ENCODE measurements at regions not wholly inside any gene's neighbourhood (a gene's known extent, or its start where the extent isn't known, plus 50 kb on each side); places are given as distances from the start of the nearest gene placed in this dataset.
A peak's percentile ranks its signal among the peaks of the same experiment; 100 is the strongest.

- Histone ChIP-seq H3K4me1 (ENCODE audit: control insufficient read depth, insufficient read depth, low read depth, low read length) (peaks cover 4% of the 10 kb centered on the region), H3K27me3 (ENCODE audit: control insufficient read depth in 1 of 2, insufficient read depth in 1 of 2, low read length in 2 of 2) (no peaks in the 10 kb centered on the region)
Observed at GRCh38 chr14:71354142-71354541, 446.9 kb downstream of the PCNX1 start.

GRCh38 chr14:71354801-71355200 lies 447.5 kb downstream of the PCNX1 start:
- H3K14ac ChIP-seq (ENCODE audit: low read length in 2 of 2), result no peak overlapping the region
- no peak overlapping the region for H2AK5ac ChIP-seq (ENCODE audit: low read length, severe bottlenecking)
- H3K36me3 ChIP-seq (ENCODE audit: control insufficient read depth in 1 of 2, insufficient read depth in 2 of 2, low read depth in 1 of 2, low read length in 2 of 2), result no peaks in the 10 kb centered on the region
- H2AFZ ChIP-seq (ENCODE audit: low read depth, low read length), result no peak overlapping the region
- no peak overlapping the region for H3K4me2 ChIP-seq (ENCODE audit: low read length, poor library complexity, severe bottlenecking)
- peaks cover 33% of the 10 kb centered on the region for H3K79me1 ChIP-seq (replicated peaks; ENCODE audit: low read length, poor library complexity, severe bottlenecking)
- H3K18ac ChIP-seq (ENCODE audit: low read depth in 1 of 2, low read length in 2 of 2), result no peak overlapping the region
- no peak overlapping the region for H4K8ac ChIP-seq (ENCODE audit: low read length)
- no peaks in the 10 kb centered on the region for H3K9me3 ChIP-seq (ENCODE audit: control insufficient read depth, low read length)
- no peak overlapping the region for H4K91ac ChIP-seq (ENCODE audit: low read length)
- H3K4ac ChIP-seq (ENCODE audit: low read depth in 1 of 2, low read length in 2 of 2), result no peak overlapping the region
- no peaks in the 10 kb centered on the region for H3K27me3 ChIP-seq (ENCODE audit: control insufficient read depth in 1 of 2, insufficient read depth in 1 of 2, low read length in 2 of 2)
- H2BK5ac ChIP-seq (ENCODE audit: low read depth, low read length, poor library complexity, severe bottlenecking), result no peak overlapping the region
- WGBS, result 83% methylated on average over 5 of the region's 5 CpGs
- H2BK12ac ChIP-seq (ENCODE audit: low read length in 2 of 2), result no peak overlapping the region
- no peak overlapping the region for H2BK15ac ChIP-seq (ENCODE audit: low read depth, poor library complexity, severe bottlenecking)
- H2BK120ac ChIP-seq (ENCODE audit: low read depth, low read length), result no peak overlapping the region
- DNase-seq, result no peak
- no peak overlapping the region for H3K4me3 ChIP-seq (ENCODE audit: insufficient read depth in 1 of 2, low read depth in 1 of 2, low read length in 2 of 2)
- H3K23ac ChIP-seq (ENCODE audit: low read length in 2 of 2), result no peak overlapping the region
- H3K9ac ChIP-seq (ENCODE audit: low read length), result peak overlapping the region; percentile 13
- H3K27ac ChIP-seq (ENCODE audit: low read length, poor library complexity, severe bottlenecking), result no peak overlapping the region
- H3K4me1 ChIP-seq (ENCODE audit: control insufficient read depth, insufficient read depth, low read depth, low read length), result peaks cover 4% of the 10 kb centered on the region

More at GRCh38 chr14:71354142-71354541, 446.9 kb downstream of the PCNX1 start:
- Histone ChIP-seq H2AK5ac (ENCODE audit: low read length, severe bottlenecking) (no peak overlapping the region), H3K14ac (ENCODE audit: low read length in 2 of 2) (no peak overlapping the region), H4K8ac (ENCODE audit: low read length) (no peak overlapping the region), H2BK15ac (ENCODE audit: low read depth, poor library complexity, severe bottlenecking) (no peak overlapping the region), H3K4ac (ENCODE audit: low read depth in 1 of 2, low read length in 2 of 2) (no peak overlapping the region), H3K9ac (ENCODE audit: low read length) (no peak overlapping the region), H3K4me2 (ENCODE audit: low read length, poor library complexity, severe bottlenecking) (no peak overlapping the region), H3K18ac (ENCODE audit: low read depth in 1 of 2, low read length in 2 of 2) (no peak overlapping the region), H3K9me3 (ENCODE audit: control insufficient read depth, low read length) (no peaks in the 10 kb centered on the region), H3K27ac (ENCODE audit: low read length, poor library complexity, severe bottlenecking) (no peak overlapping the region), H2BK5ac (ENCODE audit: low read depth, low read length, poor library complexity, severe bottlenecking) (no peak overlapping the region), H3K23ac (ENCODE audit: low read length in 2 of 2) (no peak overlapping the region), H2BK12ac (ENCODE audit: low read length in 2 of 2) (no peak overlapping the region), H4K91ac (ENCODE audit: low read length) (no peak overlapping the region), H3K4me3 (ENCODE audit: insufficient read depth in 1 of 2, low read depth in 1 of 2, low read length in 2 of 2) (no peak overlapping the region), H3K36me3 (ENCODE audit: control insufficient read depth in 1 of 2, insufficient read depth in 2 of 2, low read depth in 1 of 2, low read length in 2 of 2) (no peaks in the 10 kb centered on the region), H2BK120ac (ENCODE audit: low read depth, low read length) (no peak overlapping the region), H3K79me1 (replicated peaks; ENCODE audit: low read length, poor library complexity, severe bottlenecking) (peaks cover 37% of the 10 kb centered on the region), H2AFZ (ENCODE audit: low read depth, low read length) (no peak overlapping the region)
- WGBS, result 99% methylated on average over 6 of the region's 8 CpGs
- DNase-seq, result no peak

- Histone ChIP-seq H3K36me3 (ENCODE audit: control insufficient read depth in 1 of 2, insufficient read depth in 2 of 2, low read depth in 1 of 2, low read length in 2 of 2) (no peaks in the 10 kb centered on the region), H3K14ac (ENCODE audit: low read length in 2 of 2) (no peak overlapping the region), H2AFZ (ENCODE audit: low read depth, low read length) (no peak overlapping the region), H2BK12ac (ENCODE audit: low read length in 2 of 2) (no peak overlapping the region), H2BK5ac (ENCODE audit: low read depth, low read length, poor library complexity, severe bottlenecking) (no peak overlapping the region), H3K4me1 (ENCODE audit: control insufficient read depth, insufficient read depth, low read depth, low read length) (peaks cover 4% of the 10 kb centered on the region), H3K9ac (ENCODE audit: low read length) (peak overlapping the region; percentile 13), H4K91ac (ENCODE audit: low read length) (no peak overlapping the region), H3K79me1 (replicated peaks; ENCODE audit: low read length, poor library complexity, severe bottlenecking) (peaks cover 28% of the 10 kb centered on the region), H3K4ac (ENCODE audit: low read depth in 1 of 2, low read length in 2 of 2) (no peak overlapping the region), H3K23ac (ENCODE audit: low read length in 2 of 2) (no peak overlapping the region), H3K9me3 (ENCODE audit: control insufficient read depth, low read length) (no peaks in the 10 kb centered on the region), H3K4me3 (ENCODE audit: insufficient read depth in 1 of 2, low read depth in 1 of 2, low read length in 2 of 2) (peak overlapping the region in 1 of 2 experiments; percentile 11), H2BK15ac (ENCODE audit: low read depth, poor library complexity, severe bottlenecking) (no peak overlapping the region), H3K27ac (ENCODE audit: low read length, poor library complexity, severe bottlenecking) (no peak overlapping the region), H3K18ac (ENCODE audit: low read depth in 1 of 2, low read length in 2 of 2) (no peak overlapping the region), H3K4me2 (ENCODE audit: low read length, poor library complexity, severe bottlenecking) (no peak overlapping the region), H2BK120ac (ENCODE audit: low read depth, low read length) (no peak overlapping the region), H4K8ac (ENCODE audit: low read length) (no peak overlapping the region), H2AK5ac (ENCODE audit: low read length, severe bottlenecking) (no peak overlapping the region), H3K27me3 (ENCODE audit: control insufficient read depth in 1 of 2, insufficient read depth in 1 of 2, low read length in 2 of 2) (no peaks in the 10 kb centered on the region)
- DNase-seq, result no peak
- 87% methylated on average over 4 of the region's 5 CpGs for WGBS
Observed at GRCh38 chr14:71355324-71356201, 448.3 kb downstream of the PCNX1 start.

GRCh38 chr14:71358209-71358931 lies 451.1 kb downstream of the PCNX1 start:
- Histone ChIP-seq H2BK5ac (ENCODE audit: low read depth, low read length, poor library complexity, severe bottlenecking) (no peak overlapping the region), H3K9me3 (ENCODE audit: control insufficient read depth, low read length) (no peaks in the 10 kb centered on the region), H2AK5ac (ENCODE audit: low read length, severe bottlenecking) (no peak overlapping the region), H3K4me1 (ENCODE audit: control insufficient read depth, insufficient read depth, low read depth, low read length) (peaks cover 4% of the 10 kb centered on the region), H3K4ac (ENCODE audit: low read depth in 1 of 2, low read length in 2 of 2) (no peak overlapping the region), H4K8ac (ENCODE audit: low read length) (no peak overlapping the region), H3K23ac (ENCODE audit: low read length in 2 of 2) (no peak overlapping the region), H3K79me1 (replicated peaks; ENCODE audit: low read length, poor library complexity, severe bottlenecking) (peaks cover 29% of the 10 kb centered on the region), H3K27ac (ENCODE audit: low read length, poor library complexity, severe bottlenecking) (no peak overlapping the region), H3K36me3 (ENCODE audit: control insufficient read depth in 1 of 2, insufficient read depth in 2 of 2, low read depth in 1 of 2, low read length in 2 of 2) (no peaks in the 10 kb centered on the region), H3K4me2 (ENCODE audit: low read length, poor library complexity, severe bottlenecking) (no peak overlapping the region), H2BK15ac (ENCODE audit: low read depth, poor library complexity, severe bottlenecking) (no peak overlapping the region), H3K14ac (ENCODE audit: low read length in 2 of 2) (no peak overlapping the region), H3K9ac (ENCODE audit: low read length) (no peak overlapping the region), H3K4me3 (ENCODE audit: insufficient read depth in 1 of 2, low read depth in 1 of 2, low read length in 2 of 2) (no peak overlapping the region), H2AFZ (ENCODE audit: low read depth, low read length) (no peak overlapping the region), H3K27me3 (ENCODE audit: control insufficient read depth in 1 of 2, insufficient read depth in 1 of 2, low read length in 2 of 2) (no peaks in the 10 kb centered on the region), H3K18ac (ENCODE audit: low read depth in 1 of 2, low read length in 2 of 2) (no peak overlapping the region), H4K91ac (ENCODE audit: low read length) (no peak overlapping the region), H2BK120ac (ENCODE audit: low read depth, low read length) (no peak overlapping the region), H2BK12ac (ENCODE audit: low read length in 2 of 2) (no peak overlapping the region)
- DNase-seq, result peak; percentile 32
- 92% methylated on average over 5 of the region's 6 CpGs for WGBS

Measured in mesenchymal stem cell (in vitro differentiated cells and primary cell).